Lower leg skin (tissue), 3 donors: ENCODE measurements at regions not wholly inside any gene's neighbourhood (a gene's known extent, or its start where the extent isn't known, plus 50 kb on each side); places are given as distances from the start of the nearest gene placed in this dataset.

Source experiments
- CTCF ChIP-seq, 3 donors: fragments of 450-650 bp; IDR thresholded peaks; one replicate each; pipeline ENCODE4 v1.5.1; 2016; ENCODE audit warnings: antibody characterized with exemption in 3 of 3, mild to moderate bottlenecking in 3 of 3, moderate library complexity in 2 of 3
- POLR2A ChIP-seq, 2 donors: fragments of 450-650 bp; IDR thresholded peaks; one replicate each; pipeline ENCODE4 v1.6.1; 2016 to 2017; ENCODE audit warnings: antibody characterized with exemption in 2 of 2, mild to moderate bottlenecking in 1 of 2, moderate library complexity in 1 of 2

- TF ChIP-seq CTCF (IDR thresholded peaks at IDR 0.05) (no peak), POLR2A (IDR thresholded peaks at IDR 0.05) (no peak)
Observed at GRCh38 chr3:147000274-147000673, 395.1 kb upstream of the PLSCR5 start.
